ENCODE measurements at regions not wholly inside any gene's neighbourhood (a gene's known extent, or its start where the extent isn't known, plus 50 kb on each side); places are given as distances from the start of the nearest gene placed in this dataset.

DNA sequence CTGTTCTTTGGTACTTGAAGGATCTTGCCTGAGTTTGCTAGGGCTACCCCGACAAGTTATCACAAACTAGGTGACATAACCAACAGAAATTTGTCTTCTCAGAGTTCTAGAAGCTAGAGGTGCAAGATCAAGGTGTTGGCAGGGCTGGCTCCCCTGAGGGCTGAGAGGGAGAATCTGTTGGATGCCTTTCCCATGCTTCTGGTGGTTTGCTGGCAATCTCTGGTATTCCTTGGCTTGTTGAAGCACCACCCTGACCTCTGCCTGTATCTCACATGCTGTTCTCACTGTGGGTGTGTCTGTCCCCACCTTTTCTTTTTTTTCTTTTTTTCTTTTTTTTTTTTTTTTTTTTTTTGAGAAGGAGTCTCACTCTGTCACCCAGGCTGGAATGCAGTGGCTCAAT, 81.2 kb downstream of the VCPKMT start (continued):
- TF ChIP-seq, protein P1, sequence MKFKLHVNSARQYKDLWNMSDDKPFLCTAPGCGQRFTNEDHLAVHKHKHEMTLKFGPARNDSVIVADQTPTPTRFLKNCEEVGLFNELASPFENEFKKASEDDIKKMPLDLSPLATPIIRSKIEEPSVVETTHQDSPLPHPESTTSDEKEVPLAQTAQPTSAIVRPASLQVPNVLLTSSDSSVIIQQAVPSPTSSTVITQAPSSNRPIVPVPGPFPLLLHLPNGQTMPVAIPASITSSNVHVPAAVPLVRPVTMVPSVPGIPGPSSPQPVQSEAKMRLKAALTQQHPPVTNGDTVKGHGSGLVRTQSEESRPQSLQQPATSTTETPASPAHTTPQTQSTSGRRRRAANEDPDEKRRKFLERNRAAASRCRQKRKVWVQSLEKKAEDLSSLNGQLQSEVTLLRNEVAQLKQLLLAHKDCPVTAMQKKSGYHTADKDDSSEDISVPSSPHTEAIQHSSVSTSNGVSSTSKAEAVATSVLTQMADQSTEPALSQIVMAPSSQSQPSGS (IDR thresholded peaks at IDR 0.05; ENCODE audit: low read length) = no peak
- TF ChIP-seq POU5F1 (IDR thresholded peaks at IDR 0.05; ENCODE audit: low read depth, low read length) (no peak), TEAD4 (IDR thresholded peaks at IDR 0.05; ENCODE audit: low read depth, low read length) (no peak)

Data from H1 (cell line).